ENCODE measurements at regions not wholly inside any gene's neighbourhood (a gene's known extent, or its start where the extent isn't known, plus 50 kb on each side); places are given as distances from the start of the nearest gene placed in this dataset.

- DNase-seq (ENCODE audit: low spot score), result no peak
Observed at GRCh38 chr3:40996382-40996781, 202.9 kb upstream of the CTNNB1 start.

- no peak for DNase-seq (ENCODE audit: low spot score)
Observed at GRCh38 chr3:40996827-40997710, 202.2 kb upstream of the CTNNB1 start.

- DNase-seq (ENCODE audit: low spot score), result no peak
Observed at GRCh38 chr3:40997711-40998519, 201.4 kb upstream of the CTNNB1 start.

- no peak for DNase-seq (ENCODE audit: low spot score)
Observed at GRCh38 chr3:40999682-41000081, 199.6 kb upstream of the CTNNB1 start.

GRCh38 chr3:41000471-41000870, 198.8 kb upstream of the CTNNB1 start:
- DNase-seq (ENCODE audit: low spot score), result no peak

- no peak for DNase-seq (ENCODE audit: low spot score)
Observed at GRCh38 chr3:41001556-41001955, 197.7 kb upstream of the CTNNB1 start.

GRCh38 chr3:41002104-41002503, 197.2 kb upstream of the CTNNB1 start:
- DNase-seq (ENCODE audit: low spot score), result no peak

GRCh38 chr3:41007399-41007798, 191.9 kb upstream of the CTNNB1 start:
- DNase-seq (ENCODE audit: low spot score), result no peak

GRCh38 chr3:41011854-41012253, 187.5 kb upstream of the CTNNB1 start:
- no peak for DNase-seq (ENCODE audit: low spot score)

- no peak for DNase-seq (ENCODE audit: low spot score)
Observed at GRCh38 chr3:41018855-41019254, 180.4 kb upstream of the CTNNB1 start.

GRCh38 chr3:41024031-41024836, 175.1 kb upstream of the CTNNB1 start:
- DNase-seq (ENCODE audit: low spot score), result no peak

- DNase-seq (ENCODE audit: low spot score), result no peak
Observed at GRCh38 chr3:41026394-41027177, 172.7 kb upstream of the CTNNB1 start.

- no peak for DNase-seq (ENCODE audit: low spot score)
Observed at GRCh38 chr3:41029356-41029755, 169.9 kb upstream of the CTNNB1 start.

GRCh38 chr3:41030220-41030619, 169.1 kb upstream of the CTNNB1 start:
- no peak for DNase-seq (ENCODE audit: low spot score)

GRCh38 chr3:41031401-41031800, 167.9 kb upstream of the CTNNB1 start:
- DNase-seq (ENCODE audit: low spot score), result no peak

GRCh38 chr3:41033956-41034519, 165.3 kb upstream of the CTNNB1 start:
- no peak for DNase-seq (ENCODE audit: low spot score)

- DNase-seq (ENCODE audit: low spot score), result no peak
Observed at GRCh38 chr3:41035456-41036022, 163.8 kb upstream of the CTNNB1 start.

- no peak for DNase-seq (ENCODE audit: low spot score)
Observed at GRCh38 chr3:41037651-41038334, 161.5 kb upstream of the CTNNB1 start.

- DNase-seq (ENCODE audit: low spot score), result no peak
Observed at GRCh38 chr3:41040256-41040655, 159.0 kb upstream of the CTNNB1 start.

GRCh38 chr3:41041462-41041861, 157.8 kb upstream of the CTNNB1 start:
- DNase-seq (ENCODE audit: low spot score), result no peak
